ENCODE measurements at regions not wholly inside any gene's neighbourhood (a gene's known extent, or its start where the extent isn't known, plus 50 kb on each side); places are given as distances from the start of the nearest gene placed in this dataset.

GRCh38 chr3:98968824-98969223 is 67.3 kb upstream of the DCBLD2 start:
- Histone ChIP-seq H3K36me3 (no peaks in the 10 kb centered on the region), H3K4me3 (no peak overlapping the region), H3K27me3 (no peaks in the 10 kb centered on the region), H3K4me1 (no peaks in the 10 kb centered on the region), H3K27ac (no peak overlapping the region), H3K9me3 (no peaks in the 10 kb centered on the region)
- no peak for DNase-seq
- intact Hi-C loops (cut with DNase I; ENCODE audit: low total_unique reads): no loop called here
- 69 to 76% (median 71%) methylated on average over 4 of the region's 4 CpGs for WGBS, 5 donors
- no peak for TF ChIP-seq POLR2A (IDR thresholded peaks at IDR 0.05)
- no peak for TF ChIP-seq EP300 (IDR thresholded peaks at IDR 0.05)
- TF ChIP-seq, protein P1, sequence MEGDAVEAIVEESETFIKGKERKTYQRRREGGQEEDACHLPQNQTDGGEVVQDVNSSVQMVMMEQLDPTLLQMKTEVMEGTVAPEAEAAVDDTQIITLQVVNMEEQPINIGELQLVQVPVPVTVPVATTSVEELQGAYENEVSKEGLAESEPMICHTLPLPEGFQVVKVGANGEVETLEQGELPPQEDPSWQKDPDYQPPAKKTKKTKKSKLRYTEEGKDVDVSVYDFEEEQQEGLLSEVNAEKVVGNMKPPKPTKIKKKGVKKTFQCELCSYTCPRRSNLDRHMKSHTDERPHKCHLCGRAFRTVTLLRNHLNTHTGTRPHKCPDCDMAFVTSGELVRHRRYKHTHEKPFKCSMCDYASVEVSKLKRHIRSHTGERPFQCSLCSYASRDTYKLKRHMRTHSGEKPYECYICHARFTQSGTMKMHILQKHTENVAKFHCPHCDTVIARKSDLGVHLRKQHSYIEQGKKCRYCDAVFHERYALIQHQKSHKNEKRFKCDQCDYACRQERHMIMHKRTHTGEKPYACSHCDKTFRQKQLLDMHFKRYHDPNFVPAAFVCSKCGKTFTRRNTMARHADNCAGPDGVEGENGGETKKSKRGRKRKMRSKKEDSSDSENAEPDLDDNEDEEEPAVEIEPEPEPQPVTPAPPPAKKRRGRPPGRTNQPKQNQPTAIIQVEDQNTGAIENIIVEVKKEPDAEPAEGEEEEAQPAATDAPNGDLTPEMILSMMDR (IDR thresholded peaks at IDR 0.05): no peak
- TF ChIP-seq POLR2AphosphoS5 (IDR thresholded peaks at IDR 0.05): no peak

GRCh38 chr3:98968347-98968746 is 66.9 kb upstream of the DCBLD2 start:
- Histone ChIP-seq H3K27ac (no peak overlapping the region), H3K36me3 (no peaks in the 10 kb centered on the region), H3K9me3 (no peaks in the 10 kb centered on the region), H3K4me3 (no peak overlapping the region), H3K27me3 (no peaks in the 10 kb centered on the region), H3K4me1 (no peaks in the 10 kb centered on the region)
- intact Hi-C loops (cut with DNase I; ENCODE audit: low total_unique reads): no loop called here
- TF ChIP-seq POLR2A (IDR thresholded peaks at IDR 0.05): no peak
- TF ChIP-seq POLR2AphosphoS5 (IDR thresholded peaks at IDR 0.05): no peak
- TF ChIP-seq, protein P1 (IDR thresholded peaks at IDR 0.05): no peak
- no peak for DNase-seq

GRCh38 chr3:98967758-98968157 is 66.3 kb upstream of the DCBLD2 start:
- Histone ChIP-seq H3K27me3 (no peaks in the 10 kb centered on the region), H3K27ac (no peak overlapping the region), H3K4me1 (no peaks in the 10 kb centered on the region), H3K36me3 (no peaks in the 10 kb centered on the region), H3K4me3 (no peak overlapping the region), H3K9me3 (no peaks in the 10 kb centered on the region)
- intact Hi-C loops (cut with DNase I; ENCODE audit: low total_unique reads): no loop called here
- no peak for TF ChIP-seq POLR2A (IDR thresholded peaks at IDR 0.05)
- TF ChIP-seq POLR2AphosphoS5 (IDR thresholded peaks at IDR 0.05): no peak
- TF ChIP-seq, protein P1 (IDR thresholded peaks at IDR 0.05): no peak
- no peak for TF ChIP-seq EP300 (IDR thresholded peaks at IDR 0.05)
- no peak for DNase-seq

- no peak for DNase-seq
- no peaks in the 10 kb centered on the region for H3K4me1 ChIP-seq
- H3K27ac ChIP-seq: no peak overlapping the region
- intact Hi-C loops (cut with DNase I; ENCODE audit: low total_unique reads): no loop called here
- no peaks in the 10 kb centered on the region for H3K27me3 ChIP-seq
- H3K4me3 ChIP-seq: no peak overlapping the region
- 76 to 90% (median 83%) methylated on average over 4 of the region's 4 CpGs for WGBS, 5 donors
- TF ChIP-seq POLR2A (IDR thresholded peaks at IDR 0.05): no peak
- TF ChIP-seq, protein P1 (IDR thresholded peaks at IDR 0.05): no peak
- no peak for TF ChIP-seq POLR2AphosphoS5 (IDR thresholded peaks at IDR 0.05)
- TF ChIP-seq EP300 (IDR thresholded peaks at IDR 0.05): no peak
- H3K36me3 ChIP-seq: no peaks in the 10 kb centered on the region
- H3K9me3 ChIP-seq: no peaks in the 10 kb centered on the region
Observed at GRCh38 chr3:98966862-98967546, 65.5 kb upstream of the DCBLD2 start.

Data from stomach (tissue), 8 donors.